ENCODE measurements at regions not wholly inside any gene's neighbourhood (a gene's known extent, or its start where the extent isn't known, plus 50 kb on each side); places are given as distances from the start of the nearest gene placed in this dataset.
"Not testable (repeated sequence)": the region's sequence is repeated elsewhere in the genome, so short reads cannot be mapped to it uniquely, and the experiment has no call there.

DNA sequence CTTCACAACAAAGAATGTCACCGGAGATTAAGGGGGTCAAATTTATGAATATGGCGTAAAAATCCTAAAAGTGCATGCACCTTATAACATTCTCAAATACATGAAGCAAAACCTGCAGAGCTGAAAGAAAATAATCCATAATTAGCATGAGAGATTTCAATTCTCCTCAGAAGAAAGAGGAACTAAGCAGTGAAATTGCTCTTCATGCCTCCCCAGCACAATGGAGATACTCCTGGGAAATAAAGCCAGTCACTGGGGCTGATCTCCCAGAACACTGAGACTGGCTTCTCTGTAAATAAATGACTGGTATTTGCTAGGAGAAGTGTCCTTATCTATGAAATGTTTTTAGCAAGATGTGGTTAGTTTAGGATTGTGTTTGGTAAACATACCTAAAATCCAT lies 68.1 kb downstream of the GOLGA6L6 start:
- not testable (repeated sequence) for DNase-seq (ENCODE audit: low read depth in 2 of 2)

DNA sequence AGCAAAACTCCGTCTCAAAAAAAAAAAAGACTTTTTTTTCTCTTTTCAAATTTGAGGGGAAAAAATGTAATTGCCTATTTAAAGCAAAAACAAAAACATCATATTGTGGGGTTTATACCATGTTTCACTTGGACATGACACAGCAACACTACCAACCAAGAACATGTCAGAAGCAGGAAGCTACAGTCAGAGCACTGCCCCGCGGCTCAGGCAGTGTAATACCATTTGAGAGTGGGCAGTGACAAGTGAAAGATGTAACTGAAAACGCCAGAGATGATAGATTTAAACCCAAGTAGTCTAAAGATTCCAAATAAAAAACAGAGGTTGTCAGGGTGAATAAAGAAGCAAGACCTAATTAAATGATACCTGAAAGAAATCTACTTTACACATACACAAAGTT lies 68.6 kb downstream of the GOLGA6L6 start:
- not testable (repeated sequence) for DNase-seq (ENCODE audit: low read depth in 2 of 2)

DNA sequence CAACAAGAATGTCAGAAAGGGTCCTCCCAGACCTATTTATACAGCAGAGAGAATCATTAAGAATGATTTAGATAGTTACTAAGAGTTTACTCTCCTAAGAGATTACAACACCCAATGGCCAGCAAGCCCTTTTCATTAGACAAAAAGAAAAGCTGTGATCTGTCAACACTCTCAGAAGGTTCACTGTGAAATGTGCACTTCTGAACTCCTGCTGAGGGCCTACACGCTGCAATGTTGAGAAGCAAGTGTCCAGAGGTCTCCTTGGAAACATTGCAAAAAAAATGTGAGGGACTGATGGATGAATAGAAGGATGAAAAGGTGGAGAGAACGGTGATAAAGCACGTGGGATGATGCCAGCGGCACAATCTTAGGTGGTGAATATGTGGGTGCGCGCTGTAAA lies 70.8 kb downstream of the GOLGA6L6 start:
- DNase-seq (ENCODE audit: low read depth in 2 of 2), result not testable (repeated sequence)

DNA sequence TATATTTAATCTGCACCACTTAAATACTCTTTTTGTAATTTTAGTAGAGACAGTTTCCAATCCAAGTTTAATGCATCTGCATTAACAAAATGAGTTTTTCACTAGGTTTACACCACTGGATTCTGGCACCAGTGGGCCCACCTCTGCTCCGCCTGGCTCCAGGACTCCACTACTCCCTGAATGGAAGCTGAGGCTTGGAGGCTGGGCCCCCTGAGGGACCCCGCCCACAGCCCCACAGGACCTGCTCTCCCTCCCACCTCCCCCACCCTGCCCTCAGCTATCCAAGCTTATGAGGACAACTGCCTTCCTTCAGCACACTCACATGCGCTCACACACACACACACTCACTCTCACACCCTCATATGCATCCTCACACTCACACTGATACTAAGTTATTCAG lies 100.5 kb downstream of the GOLGA6L6 start:
- DNase-seq (ENCODE audit: low read depth in 2 of 2), result not testable (repeated sequence)

DNA sequence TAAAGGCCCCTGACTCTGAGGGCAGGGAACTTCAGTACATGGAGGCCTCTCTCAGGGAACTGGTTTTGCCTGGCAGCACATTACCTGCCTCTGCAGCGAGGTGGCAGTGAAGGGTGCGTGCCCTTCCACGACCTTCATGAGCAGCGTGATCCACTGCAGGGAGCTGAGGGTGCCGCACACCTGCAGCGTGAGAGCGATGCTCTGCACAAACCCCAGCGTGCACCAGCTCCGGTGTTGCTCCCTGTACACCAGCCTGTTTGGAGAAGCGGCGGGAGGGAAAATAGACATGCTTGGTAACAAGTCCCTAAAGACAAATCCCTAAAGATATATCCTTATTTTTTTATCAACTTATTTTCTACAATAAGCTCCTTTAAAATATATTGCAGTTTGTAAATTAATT lies 101.2 kb downstream of the GOLGA6L6 start:
- DNase-seq (ENCODE audit: low read depth in 2 of 2), result not testable (repeated sequence)

DNA sequence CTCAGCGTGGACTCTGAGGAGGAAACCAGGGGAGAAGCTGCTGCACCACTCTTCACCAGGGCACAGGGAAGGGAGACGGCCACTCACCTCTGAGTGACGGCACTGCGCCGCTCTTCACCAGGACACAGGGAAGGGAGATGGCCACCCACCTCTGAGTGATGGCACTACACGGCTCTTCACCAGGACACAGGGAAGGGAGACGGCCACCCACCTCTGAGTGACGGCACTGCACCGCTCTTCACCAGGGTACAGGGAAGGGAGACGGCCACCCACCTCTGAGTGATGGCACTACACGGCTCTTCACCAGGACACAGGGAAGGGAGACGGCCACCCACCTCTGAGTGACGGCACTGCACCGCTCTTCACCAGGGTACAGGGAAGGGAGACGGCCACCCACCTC lies 102.5 kb downstream of the GOLGA6L6 start:
- DNase-seq (ENCODE audit: low read depth in 2 of 2), result not testable (repeated sequence)

DNA sequence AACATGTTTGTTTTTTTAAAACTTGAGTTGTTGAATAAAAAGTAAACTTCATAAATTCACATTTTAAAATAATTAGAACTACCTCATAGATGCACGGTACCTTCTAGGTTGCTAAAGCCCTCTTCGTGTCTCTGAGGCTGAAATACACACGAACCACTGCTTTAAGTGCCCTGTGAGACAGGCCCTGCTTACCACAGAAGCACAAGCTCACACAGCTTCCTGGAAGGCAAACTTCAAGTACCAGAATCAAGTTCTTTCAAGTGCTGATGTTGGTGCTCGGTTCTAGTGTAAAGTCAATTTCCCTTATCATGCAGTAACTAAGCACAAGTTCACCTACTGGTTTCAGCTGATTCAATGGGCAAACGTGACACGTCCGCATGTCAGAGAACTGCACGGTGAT lies 103.3 kb downstream of the GOLGA6L6 start:
- DNase-seq (ENCODE audit: low read depth in 2 of 2), result not testable (repeated sequence)

DNA sequence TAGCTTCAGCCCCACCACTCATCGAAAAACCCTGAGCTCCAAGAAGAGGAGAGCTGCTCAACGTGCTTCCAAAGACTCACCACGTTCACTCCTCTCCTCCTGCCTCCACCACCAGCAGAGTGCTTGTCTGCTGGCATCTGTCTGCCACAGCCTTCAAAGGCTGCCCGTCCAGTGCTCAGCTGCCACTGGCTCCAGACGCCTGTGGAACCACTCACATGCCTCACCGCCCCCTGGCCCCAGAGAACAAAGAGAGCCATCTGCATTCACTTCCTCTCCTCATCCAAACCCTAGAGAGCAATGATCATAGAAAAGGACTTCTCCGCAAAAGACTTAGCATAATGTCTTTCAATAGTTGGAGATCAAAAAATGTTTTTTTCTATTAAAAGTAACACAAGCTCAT lies 108.1 kb downstream of the GOLGA6L6 start:
- DNase-seq (ENCODE audit: low read depth in 2 of 2), result not testable (repeated sequence)

DNA sequence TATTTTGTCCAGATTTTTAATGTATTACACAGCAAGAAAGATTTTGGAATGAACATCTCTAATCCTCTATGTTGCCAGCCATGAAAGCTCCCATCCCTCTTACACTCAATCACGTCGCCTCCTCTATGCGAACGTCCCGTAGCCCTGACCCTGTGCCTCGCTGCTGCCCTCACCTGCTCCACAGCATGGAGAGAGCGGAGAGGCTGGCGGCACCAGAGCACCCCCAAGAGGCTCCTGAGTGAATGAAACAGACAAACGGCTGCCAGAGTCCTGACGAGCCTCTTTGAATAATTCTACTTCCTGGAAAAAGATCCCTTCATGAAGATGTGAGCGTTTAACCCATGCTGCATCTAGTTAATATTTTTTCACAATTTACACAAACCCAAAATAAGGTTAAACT lies 111.1 kb downstream of the GOLGA6L6 start:
- not testable (repeated sequence) for DNase-seq (ENCODE audit: low read depth in 2 of 2)

DNA sequence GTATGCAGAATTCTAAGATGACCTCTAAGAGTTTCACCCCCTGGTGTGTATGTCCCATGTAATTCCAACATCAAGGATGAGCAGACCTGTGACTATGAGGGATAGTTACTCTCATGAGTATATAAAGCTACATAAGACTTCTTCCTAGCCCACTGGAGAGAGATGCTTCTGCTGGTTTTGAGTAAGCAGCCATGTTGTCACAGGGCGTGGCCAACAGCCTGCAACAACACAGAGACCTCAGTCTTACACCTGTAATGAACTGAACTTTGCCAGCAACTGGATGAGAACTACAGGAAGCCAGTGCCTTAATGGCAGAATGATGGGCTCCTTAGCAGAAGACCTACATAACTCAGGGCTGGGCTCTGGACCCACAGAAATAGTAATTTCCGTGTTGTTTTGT lies 120.9 kb downstream of the GOLGA6L6 start:
- not testable (repeated sequence) for DNase-seq (ENCODE audit: low read depth in 2 of 2)

DNA sequence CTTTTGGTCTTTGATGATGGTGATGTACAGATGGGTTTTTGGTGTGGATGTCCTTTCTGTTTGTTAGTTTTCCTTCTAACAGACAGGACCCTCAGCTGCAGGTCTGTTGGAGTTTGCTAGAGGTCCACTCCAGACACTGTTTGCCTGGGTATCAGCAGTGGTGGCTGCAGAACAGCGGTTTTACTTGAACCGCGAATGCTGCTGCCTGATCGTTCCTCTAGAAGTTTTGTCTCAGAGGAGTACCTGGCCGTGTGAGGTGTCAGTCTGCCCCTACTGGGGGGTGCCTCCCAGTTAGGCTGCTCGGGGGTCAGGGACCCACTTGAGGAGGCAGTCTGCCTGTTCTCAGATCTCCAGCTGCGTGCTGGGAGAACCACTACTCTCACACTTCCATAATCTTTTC lies 125.0 kb downstream of the GOLGA6L6 start:
- DNase-seq (ENCODE audit: low read depth in 2 of 2), result not testable (repeated sequence)

DNA sequence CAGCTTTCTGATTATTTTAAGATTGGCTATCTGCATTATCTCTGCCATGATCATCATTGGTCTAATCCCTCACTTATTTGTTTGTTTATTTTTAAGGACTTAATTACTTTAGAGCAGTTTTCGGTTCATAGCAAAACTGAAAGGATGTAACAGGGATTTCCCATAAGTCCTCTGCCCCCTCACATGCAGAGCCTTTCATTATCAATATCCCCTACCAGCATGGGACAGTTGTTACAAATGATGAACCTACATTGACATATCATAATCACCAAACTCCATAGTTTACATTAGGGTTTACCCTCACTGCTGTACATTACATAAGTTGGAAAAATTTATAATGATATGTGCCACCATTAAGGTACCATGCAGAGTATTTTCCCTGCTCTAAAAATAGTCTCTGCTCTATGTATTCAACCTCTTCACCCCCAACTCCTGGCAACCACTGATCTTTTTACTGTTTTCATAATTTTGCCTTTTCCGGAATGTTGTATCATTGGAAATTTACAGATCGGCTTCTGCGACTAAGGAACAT lies 131.9 kb downstream of the GOLGA6L6 start:
- DNase-seq (ENCODE audit: low read depth in 2 of 2), result not testable (repeated sequence)

DNA sequence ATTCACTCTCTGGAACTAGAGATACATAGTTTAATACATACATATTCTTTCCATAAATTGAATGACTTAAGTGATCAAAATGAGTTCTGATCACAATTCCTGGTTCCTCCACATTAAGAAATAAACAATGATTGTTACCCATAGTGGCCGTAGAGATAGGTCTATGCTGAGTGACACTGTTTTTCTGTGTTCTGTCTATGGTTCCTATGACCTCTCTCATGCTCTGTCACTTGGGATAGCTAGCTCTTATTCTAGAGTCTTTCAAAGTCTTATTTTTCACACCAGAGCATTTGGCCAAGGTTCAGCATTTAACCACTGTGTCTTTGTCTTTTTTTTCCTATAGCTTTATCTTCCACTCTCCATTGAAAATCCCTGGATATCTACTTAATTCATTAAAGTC lies 132.4 kb downstream of the GOLGA6L6 start:
- DNase-seq (ENCODE audit: low read depth in 2 of 2), result no peak

DNA sequence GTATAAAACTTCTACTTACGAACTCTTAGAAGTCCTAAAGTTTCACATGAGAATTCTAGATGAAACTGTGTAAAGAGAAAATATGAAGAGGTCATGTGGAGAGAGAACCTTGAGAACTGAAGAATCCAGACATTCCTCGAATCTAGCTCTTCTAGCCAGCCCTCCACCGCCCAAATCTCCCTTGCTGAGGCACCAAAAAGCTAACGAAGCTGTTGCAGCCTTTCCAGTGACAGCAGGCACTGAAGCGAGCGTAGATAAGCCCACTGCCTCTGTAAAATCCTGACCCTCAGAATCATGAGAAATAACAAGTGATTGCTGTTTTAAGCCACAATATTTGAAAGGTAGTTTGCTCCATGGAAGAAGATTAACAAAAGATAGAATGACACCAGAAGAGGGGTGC lies 134.0 kb downstream of the GOLGA6L6 start:
- no peak for DNase-seq (ENCODE audit: low read depth in 2 of 2)

DNA sequence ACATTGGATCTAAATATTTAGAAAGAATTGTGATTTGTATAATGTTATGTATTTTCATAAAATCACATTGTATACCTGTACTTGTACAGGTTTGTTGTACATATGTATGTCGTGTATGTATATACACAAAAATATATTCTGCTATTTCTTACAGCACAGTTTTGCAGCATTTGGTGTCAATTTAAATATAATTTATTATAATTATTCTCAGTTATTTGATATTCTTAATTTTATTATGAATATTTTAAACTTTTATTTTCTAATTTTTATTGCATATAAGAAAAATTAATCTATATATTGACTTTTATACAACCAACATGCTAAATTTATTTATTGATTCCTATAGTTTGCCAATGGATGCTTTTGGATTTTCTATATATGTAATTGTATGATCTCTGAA lies 137.0 kb downstream of the GOLGA6L6 start:
- not testable (repeated sequence) for DNase-seq (ENCODE audit: low read depth in 2 of 2)

DNA sequence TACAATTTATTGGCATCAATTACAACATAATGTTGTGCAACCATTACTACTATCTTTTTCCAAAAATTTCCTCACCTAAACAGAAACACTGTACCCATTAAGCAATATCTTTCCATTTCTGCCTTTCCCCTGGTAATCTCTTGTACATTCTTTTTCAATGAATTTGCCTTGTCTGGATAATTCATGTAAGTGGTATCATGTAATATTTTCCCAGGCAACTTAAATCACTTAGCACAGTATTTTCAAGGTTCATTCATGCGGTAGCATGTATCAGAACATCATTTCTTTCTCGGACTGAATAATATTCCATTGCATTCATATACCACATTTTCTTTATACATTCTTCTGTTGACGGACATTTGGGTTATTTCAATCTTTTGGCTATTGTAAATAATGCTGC lies 139.0 kb downstream of the GOLGA6L6 start:
- not testable (repeated sequence) for DNase-seq (ENCODE audit: low read depth in 2 of 2)

DNA sequence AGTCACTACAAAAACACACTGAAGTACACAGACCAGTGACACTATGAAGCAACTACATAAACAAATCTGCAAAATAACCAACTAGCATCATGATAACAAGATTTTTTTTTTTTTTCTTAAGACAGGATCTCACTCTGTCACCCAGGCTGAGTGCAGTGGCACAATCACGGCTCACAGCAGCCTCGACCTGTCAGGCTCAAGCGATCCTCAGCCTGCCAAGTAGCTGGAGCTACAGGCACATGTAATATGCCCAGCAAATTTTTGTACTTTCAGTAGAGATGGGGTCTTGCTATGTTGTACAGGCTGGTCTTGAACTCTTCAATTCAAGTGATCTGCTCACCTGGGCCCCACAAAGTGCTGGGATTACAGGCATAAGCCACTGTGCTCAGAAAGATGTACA lies 140.5 kb downstream of the GOLGA6L6 start:
- not testable (repeated sequence) for DNase-seq (ENCODE audit: low read depth in 2 of 2)

DNA sequence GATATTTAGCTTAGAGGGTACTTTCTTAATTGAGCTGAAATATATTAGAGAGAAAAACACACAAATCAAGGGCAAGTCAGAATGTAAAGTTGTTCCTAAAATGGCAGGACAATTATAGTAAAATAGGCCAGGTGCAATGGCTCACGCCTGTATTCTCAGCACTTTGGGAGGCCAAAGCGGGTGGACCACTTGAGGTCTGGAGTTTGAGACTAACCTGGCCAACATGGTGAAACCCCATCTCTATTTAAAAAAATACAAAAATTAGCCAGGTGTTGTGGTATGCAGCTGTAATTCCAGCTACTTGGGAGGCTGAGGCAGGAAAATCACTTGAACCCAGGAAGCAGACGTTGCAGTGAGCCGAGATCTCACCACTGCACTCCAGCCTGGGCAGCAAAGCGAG lies 142.9 kb downstream of the GOLGA6L6 start:
- DNase-seq (ENCODE audit: low read depth in 2 of 2), result not testable (repeated sequence)

DNA sequence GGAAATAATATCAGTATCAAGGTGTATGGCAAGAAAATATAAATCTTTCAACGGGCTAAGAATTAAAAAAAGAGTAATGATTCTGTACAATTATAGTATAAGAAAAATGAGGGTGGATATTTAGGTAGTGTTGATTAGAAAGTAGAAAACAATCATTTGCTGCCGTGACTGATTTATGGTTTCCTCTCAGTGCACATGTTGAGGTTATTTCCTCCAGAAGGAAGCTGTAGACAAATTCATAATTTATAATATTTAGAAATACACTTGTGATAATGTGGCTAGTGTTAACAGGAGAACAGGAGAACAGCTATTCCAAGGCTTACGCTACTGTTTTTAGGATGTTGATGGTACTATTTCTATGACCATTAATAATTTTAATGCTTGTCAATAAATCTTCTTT lies 153.4 kb downstream of the GOLGA6L6 start:
- DNase-seq (ENCODE audit: low read depth in 2 of 2), result not testable (repeated sequence)

DNA sequence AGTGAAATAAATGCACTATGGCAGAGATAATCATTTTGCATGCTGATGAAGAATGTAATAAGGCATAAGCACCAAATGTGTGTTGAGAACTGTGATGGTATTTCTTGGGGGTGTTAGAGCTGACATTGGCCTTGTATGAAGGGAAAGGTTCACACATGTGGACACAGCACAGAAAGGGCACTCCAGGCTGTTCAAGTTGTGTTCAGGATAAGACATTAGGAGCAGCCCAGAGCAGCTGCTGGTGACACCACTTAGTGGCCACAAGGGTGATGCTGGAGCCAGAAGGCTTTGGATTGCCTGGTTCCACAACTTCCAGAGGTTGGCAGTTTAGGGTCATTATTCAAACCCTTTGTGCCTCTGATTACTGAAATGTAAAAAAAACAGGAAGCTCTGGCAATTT lies 155.4 kb downstream of the GOLGA6L6 start:
- DNase-seq (ENCODE audit: low read depth in 2 of 2), result no peak

DNA sequence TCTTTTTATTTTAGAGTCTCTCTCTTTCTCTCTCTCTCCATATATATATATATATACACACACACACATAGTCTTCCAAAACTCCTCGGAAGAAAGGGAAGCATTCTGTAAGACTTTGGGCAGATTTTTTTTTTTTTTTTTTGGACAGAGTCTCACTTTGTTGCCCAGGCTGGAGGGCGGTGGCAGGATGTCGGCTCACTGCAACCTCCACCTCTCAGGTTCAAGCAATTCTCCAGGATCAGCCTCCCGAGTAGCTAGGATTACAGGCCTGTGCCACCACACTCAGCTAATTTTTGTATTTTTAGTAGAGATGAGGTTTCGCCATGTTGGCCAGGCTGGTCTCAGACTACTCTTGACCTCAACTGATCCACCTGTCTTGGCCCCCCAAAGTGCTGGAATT lies 161.4 kb downstream of the GOLGA6L6 start:
- DNase-seq (ENCODE audit: low read depth in 2 of 2), result not testable (repeated sequence)

DNA sequence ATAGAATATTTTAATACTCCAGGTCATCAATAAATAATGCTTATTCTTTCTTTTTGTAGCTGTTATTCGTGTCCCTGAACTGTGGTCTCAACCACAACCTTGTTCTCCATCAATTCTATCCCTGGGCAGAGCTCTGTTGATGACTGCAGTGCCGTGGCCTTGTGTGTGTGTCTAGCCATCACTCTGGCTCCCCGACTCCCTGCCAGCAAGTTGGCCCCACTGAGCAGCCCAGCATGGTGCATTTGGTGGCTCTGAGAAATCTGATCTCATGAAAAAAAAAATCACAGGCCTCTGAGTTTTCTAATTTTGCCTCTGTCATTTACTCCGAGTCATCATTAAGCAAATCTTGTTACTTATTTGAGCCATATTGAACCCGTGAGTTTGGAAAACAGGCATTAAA lies 164.7 kb downstream of the GOLGA6L6 start:
- DNase-seq (ENCODE audit: low read depth in 2 of 2), result no peak

DNA sequence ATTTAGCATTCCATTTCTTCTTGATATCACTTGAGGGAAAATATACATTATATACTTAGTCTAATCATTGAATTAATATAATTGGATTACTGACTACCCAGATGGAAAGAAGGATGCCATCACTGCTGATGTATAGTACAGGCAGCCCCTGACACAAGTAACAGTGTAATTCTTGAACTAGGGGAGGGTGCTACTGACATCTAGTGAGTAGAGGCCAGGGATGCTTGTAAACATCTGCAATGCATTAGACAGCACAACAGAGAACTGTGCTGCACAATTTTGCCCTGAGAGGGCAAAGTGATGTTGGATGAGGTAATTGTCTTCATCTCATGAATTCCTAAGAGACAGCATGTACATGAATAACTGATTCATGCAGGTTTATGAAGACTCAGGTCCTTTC lies 169.2 kb downstream of the GOLGA6L6 start:
- DNase-seq (ENCODE audit: low read depth in 2 of 2), result not testable (repeated sequence)

DNA sequence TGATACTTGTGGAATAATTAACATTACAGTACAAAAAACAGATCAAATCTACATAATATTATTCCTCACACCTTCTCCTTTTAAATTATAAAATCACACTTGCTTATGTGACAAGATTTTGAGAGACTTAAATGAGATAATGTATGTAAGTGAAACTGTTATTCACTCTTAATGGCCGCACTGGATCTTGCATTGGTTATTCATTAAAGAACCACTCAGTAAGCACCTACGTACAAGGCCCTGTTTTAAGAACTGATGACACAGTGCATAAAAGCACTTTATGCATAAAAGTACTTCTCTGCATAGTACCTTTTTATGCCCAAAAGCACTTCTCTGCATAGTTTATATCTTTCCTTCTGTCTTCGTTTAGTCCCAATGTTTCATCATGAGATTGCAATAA lies 172.1 kb downstream of the GOLGA6L6 start:
- no peak for DNase-seq (ENCODE audit: low read depth in 2 of 2)

Measured in activated CD8-positive, alpha-beta memory T cell treated with anti-CD3 and anti-CD28 coated beads for 4 hours (primary cell).